Type B pancreatic cell (in vitro differentiated cells): ENCODE measurements at regions not wholly inside any gene's neighbourhood (a gene's known extent, or its start where the extent isn't known, plus 50 kb on each side); places are given as distances from the start of the nearest gene placed in this dataset.

Experiments
- DNase-seq: peaks from one replicate; pipeline ENCODE4 v3.0.0; 2021; ENCODE audit warnings: mixed read lengths; ENCODE audit not compliant: unreplicated experiment; ENCODE audit errors: extremely low spot score
- H3K27ac Mint-ChIP-seq: 2 replicates; pipeline ENCODE4 v1.8.0; 2021; ENCODE audit warnings: mild to moderate bottlenecking, mixed read lengths
- H3K27me3 Mint-ChIP-seq: 2 replicates; pipeline ENCODE4 v1.8.0; 2021; ENCODE audit warnings: mixed read lengths
- H3K36me3 Mint-ChIP-seq: 2 replicates; pipeline ENCODE4 v1.8.0; 2021; ENCODE audit warnings: mixed read lengths
- H3K4me1 Mint-ChIP-seq: one replicate; pipeline ENCODE4 v1.8.0; 2021; ENCODE audit warnings: mixed read lengths; ENCODE audit not compliant: unreplicated experiment
- H3K4me3 Mint-ChIP-seq: 2 replicates; pipeline ENCODE4 v1.8.0; 2021; ENCODE audit warnings: mild to moderate bottlenecking, mixed read lengths
- H3K9me3 Mint-ChIP-seq: 2 replicates; pipeline ENCODE4 v1.8.0; 2021; ENCODE audit warnings: mixed read lengths
- CTCF ChIP-seq: fragments of 200-600 bp; sonication (generic); conservative IDR thresholded peaks from 2 replicates; pipeline ENCODE4 v1.5.0; 2021; ENCODE audit warnings: antibody characterized with exemption, mild to moderate bottlenecking

GRCh38 chr3:182104881-182105280 lies 393.2 kb downstream of the SOX2 start:
- TF ChIP-seq CTCF: no peak
- Mint-ChIP-seq H3K27me3 (no peaks in the 10 kb centered on the region), H3K36me3 (peaks cover 4% of the 10 kb centered on the region), H3K27ac (no peak overlapping the region), H3K4me3 (no peak overlapping the region), H3K9me3 (peaks cover 13% of the 10 kb centered on the region), H3K4me1 (no peaks in the 10 kb centered on the region)
- DNase-seq: no peak

- no peak overlapping the region for H3K27ac Mint-ChIP-seq
- H3K4me3 Mint-ChIP-seq: no peak overlapping the region
- no peaks in the 10 kb centered on the region for H3K4me1 Mint-ChIP-seq
- no peaks in the 10 kb centered on the region for H3K27me3 Mint-ChIP-seq
- peaks cover 10% of the 10 kb centered on the region for H3K9me3 Mint-ChIP-seq
- no peak for DNase-seq
- peaks cover 4% of the 10 kb centered on the region for H3K36me3 Mint-ChIP-seq
- TF ChIP-seq CTCF: no peak
These were observed 394.1 kb downstream of the SOX2 start for GRCh38 chr3:182105875-182106274.

- Mint-ChIP-seq H3K9me3 (no peaks in the 10 kb centered on the region), H3K4me3 (no peak overlapping the region), H3K27ac (no peak overlapping the region), H3K27me3 (no peaks in the 10 kb centered on the region), H3K36me3 (no peaks in the 10 kb centered on the region), H3K4me1 (no peaks in the 10 kb centered on the region)
- TF ChIP-seq CTCF: no peak
- DNase-seq: no peak
These were observed 396.6 kb downstream of the SOX2 start for GRCh38 chr3:182108371-182108770.

GRCh38 chr3:182111967-182112366 lies 400.2 kb downstream of the SOX2 start:
- no peak for DNase-seq
- no peaks in the 10 kb centered on the region for H3K9me3 Mint-ChIP-seq
- H3K27me3 Mint-ChIP-seq: no peaks in the 10 kb centered on the region
- no peak overlapping the region for H3K4me3 Mint-ChIP-seq
- TF ChIP-seq CTCF: no peak
- no peaks in the 10 kb centered on the region for H3K4me1 Mint-ChIP-seq
- no peak overlapping the region for H3K27ac Mint-ChIP-seq
- no peaks in the 10 kb centered on the region for H3K36me3 Mint-ChIP-seq

GRCh38 chr3:182115328-182116015 lies 403.7 kb downstream of the SOX2 start:
- Mint-ChIP-seq H3K27me3 (no peaks in the 10 kb centered on the region), H3K4me3 (no peak overlapping the region), H3K9me3 (no peaks in the 10 kb centered on the region), H3K36me3 (no peaks in the 10 kb centered on the region), H3K4me1 (no peaks in the 10 kb centered on the region), H3K27ac (no peak overlapping the region)
- no peak for DNase-seq
- TF ChIP-seq CTCF: no peak

GRCh38 chr3:182116386-182116785 lies 404.7 kb downstream of the SOX2 start:
- no peak overlapping the region for H3K27ac Mint-ChIP-seq
- H3K27me3 Mint-ChIP-seq: no peaks in the 10 kb centered on the region
- DNase-seq: no peak
- no peak for TF ChIP-seq CTCF
- H3K9me3 Mint-ChIP-seq: no peaks in the 10 kb centered on the region
- H3K4me1 Mint-ChIP-seq: peaks cover 5% of the 10 kb centered on the region
- H3K4me3 Mint-ChIP-seq: no peak overlapping the region
- no peaks in the 10 kb centered on the region for H3K36me3 Mint-ChIP-seq
